Activated CD4-positive, CD25-positive, alpha-beta regulatory T cell (primary cell): ENCODE measurements at regions not wholly inside any gene's neighbourhood (a gene's known extent, or its start where the extent isn't known, plus 50 kb on each side); places are given as distances from the start of the nearest gene placed in this dataset.
"Not testable (repeated sequence)": the region's sequence is repeated elsewhere in the genome, so short reads cannot be mapped to it uniquely, and the experiment has no call there.

Experiments
- DNase-seq, 4 experiments: peaks; one replicate each; lab custom pipeline; 2025; lab: John Stamatoyannopoulos, UW

DNA sequence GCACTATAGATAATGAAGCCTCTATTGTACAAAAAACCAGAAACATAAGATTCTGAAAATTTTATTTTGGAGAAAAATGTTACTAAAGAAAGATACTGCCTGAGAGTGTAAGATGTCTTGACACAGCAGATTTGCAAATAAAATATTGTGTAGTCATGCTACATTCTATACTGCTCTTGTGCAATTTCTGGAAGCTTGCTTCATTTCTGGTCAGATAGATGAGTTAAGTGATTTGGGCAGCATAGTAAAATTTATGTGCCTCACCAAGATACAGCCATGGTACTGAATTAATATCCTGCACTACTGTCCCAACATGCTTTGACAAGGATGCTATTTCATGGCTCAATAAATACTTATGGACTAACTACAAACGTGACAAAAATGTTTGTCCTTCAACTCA is 55.1 kb upstream of the STARD13 start:
- DNase-seq: no peak

DNA sequence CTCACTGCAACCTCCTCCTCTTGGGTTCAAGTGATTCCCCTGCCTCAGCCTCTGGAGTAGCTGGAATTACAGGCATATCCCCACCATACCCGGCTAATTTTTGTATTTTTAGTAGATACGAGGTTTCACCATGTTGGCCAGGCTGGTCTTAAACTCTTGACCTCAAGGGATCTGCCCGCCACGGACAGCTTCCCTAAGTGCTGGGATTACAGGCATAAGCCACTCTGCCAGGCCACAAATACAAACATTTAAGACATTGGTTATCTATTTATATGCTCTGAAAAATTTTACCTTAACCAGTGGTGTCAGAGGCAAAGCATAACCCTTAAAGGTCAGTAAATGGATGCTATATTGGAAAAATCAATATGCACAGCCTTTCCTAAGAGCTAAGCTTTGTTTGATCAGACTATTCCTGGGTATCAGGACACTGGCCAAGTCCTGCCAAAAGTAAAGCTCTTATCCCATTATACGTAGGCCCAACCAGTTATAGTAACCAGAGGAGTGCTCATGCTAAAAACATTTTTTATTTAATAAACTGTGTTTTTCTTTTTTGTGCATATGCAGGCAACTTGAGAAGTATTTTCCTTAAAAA is 56.4 kb upstream of the STARD13 start:
- DNase-seq: no peak

DNA sequence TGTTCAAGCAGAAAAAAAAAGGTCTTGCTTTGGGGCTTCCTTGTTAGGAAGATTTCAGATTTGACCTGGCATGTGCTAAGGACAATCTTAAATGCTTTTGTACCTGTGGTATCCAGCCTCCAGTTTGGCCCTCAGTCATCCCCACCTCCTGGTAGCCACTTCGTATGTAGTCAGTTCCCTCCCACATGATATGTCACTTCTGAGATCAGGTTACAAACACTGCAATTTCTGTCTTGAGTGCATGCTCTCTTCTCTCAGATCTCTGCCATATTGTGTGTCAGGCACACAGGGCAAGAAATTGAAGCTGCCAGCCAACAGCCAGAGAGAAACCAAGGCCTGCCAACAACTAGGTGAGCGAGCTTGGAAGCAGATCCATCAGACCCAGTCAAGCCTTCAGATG is 60.3 kb upstream of the STARD13 start:
- DNase-seq: no peak

DNA sequence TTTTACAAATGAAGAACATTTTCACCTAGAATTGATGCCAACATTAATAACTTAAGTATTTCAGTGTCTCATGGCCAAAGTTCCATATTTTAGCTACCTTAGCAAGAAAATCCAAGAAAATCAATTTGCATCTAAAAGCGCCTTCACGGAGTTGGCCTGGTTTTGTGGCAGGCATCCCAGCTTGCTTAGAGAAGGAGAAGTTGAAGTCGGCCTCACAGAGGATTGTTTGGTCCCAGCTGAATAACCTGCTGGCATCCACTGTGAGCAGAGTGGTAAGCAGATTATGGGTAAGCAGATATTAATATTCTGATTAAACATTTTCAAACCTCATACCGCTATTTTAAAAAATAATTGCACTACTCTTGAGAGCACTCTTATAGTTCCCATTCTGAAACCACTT is 62.3 kb upstream of the STARD13 start:
- no peak for DNase-seq

DNA sequence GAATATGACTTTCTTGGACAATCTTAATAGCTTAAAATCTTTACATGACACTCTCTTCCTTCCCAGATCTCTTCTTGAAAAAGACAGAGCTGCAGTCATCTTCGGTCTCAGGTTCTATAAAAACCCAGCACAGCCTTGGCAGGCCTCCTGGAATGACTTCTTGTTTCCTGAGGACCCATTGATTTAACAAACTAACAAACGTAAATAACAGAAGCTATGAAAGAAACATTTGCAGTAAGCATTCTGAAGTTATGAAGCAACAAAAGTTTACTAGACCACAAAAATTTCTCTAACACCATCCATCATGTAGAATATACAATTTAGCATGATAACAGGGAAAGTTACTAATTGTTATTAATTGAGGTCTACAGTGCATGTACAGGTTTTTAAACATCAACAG is 62.8 kb upstream of the STARD13 start:
- DNase-seq: no peak

DNA sequence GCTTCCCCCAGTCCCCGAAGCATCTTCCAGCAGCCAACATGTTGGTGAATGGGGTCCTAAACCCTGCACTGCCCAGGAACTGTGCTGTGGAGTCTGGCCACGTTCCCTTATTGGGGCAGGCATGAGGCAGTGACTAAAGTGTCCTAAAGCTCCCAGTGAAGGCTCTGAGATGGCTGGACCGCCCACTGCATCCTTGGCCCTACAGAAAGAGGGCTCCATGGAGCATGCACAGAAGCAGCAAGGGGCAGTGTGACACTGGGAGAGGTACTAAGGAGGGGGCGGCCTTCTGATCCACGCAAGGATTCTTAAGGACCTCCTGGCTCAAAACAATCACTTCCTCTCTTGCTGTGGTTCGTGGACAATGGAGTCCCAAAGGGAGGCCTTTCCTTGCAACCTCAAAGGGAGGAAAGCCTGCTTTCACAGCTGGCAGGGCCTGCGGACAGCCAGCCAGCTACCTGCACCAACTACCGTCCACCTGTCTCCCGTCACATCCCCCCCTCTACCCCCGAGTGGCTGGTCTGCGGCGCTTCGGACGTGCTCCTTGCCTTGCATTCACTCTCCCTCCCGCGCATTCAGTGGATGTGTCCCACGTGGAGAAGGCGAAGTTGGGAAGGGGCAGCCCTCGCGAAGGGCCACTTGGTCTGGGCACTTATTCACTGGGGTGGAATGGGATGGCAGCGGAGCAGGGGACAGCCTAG is 63.9 kb upstream of the STARD13 start:
- no peak for DNase-seq

DNA sequence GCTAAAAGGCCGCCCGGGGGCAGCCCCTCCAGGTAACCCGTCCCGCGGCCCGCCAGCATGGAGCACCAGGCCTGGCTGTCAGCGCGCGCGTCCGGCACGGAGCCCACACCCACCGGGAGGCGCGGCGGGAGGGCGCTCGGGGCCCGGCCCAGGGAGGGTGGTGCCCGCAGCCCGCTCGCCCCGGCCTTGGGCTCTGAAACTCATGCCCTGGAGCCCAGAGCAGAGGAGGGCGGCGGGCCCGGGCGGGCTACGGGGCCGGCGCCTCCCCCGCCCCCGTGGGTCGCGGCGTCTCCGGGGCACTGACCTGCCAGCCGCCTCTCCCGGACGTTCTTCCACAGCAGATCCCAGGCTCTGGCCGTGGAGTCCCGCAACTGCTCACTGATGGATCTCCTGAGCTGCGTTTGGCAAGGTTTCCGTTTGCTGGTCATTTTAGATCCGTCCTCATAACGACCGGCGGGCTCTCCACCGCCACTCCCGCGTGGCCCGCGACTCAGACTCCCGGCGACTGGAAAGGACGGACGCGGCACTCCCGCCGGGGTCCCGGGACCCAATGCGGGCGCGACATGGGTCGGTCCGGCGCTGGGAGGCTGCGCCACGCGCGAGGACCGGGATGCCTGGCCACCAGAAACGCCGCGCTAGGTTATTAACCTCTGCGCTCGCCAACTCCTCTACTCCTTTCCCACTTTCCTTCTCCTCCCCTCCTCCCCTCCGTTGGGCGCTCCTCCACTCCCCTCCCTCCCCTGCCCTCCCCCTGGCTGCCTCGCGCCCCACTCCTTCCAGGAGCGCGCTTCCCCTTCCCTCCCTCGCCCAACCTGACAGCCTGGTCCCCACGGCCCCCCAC is 64.7 kb upstream of the STARD13 start:
- DNase-seq: no peak

DNA sequence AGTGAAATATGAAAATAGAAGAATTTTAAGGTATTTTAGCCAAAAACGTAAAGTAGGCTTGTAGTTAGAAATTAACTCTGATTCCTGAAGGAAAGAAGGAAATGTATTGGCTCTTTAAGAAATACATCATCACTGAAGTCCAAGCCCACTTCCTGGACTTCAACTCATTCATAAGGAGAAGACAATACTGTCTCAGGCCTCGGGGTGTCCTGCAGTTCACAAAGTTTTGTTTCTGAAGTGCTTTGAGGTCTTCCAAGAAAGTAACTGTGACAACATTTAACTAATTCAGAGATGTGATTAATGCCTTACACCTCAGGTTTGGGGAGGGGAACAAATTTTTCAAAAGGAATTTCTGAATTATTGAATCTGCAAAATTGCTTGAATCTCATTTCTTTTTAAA is 65.8 kb upstream of the STARD13 start:
- no peak for DNase-seq

DNA sequence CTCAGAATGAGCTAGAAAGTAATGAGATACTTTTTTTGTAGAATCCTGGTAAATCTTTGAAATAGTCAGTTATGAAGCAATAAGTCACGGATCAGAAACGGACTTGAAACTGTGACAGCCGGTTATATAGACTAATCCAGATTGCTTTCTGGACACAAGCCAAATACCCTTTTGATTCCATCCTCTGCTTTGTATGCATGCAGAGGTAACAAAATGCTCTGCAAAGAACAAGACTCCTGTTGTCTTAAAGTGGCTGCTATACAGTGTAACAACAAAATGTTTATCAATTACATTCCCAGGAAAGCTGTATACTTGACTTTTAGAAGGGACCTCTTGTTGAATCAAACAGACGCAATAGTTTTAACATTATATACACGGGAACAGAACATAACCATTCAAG is 66.5 kb upstream of the STARD13 start:
- DNase-seq: no peak

DNA sequence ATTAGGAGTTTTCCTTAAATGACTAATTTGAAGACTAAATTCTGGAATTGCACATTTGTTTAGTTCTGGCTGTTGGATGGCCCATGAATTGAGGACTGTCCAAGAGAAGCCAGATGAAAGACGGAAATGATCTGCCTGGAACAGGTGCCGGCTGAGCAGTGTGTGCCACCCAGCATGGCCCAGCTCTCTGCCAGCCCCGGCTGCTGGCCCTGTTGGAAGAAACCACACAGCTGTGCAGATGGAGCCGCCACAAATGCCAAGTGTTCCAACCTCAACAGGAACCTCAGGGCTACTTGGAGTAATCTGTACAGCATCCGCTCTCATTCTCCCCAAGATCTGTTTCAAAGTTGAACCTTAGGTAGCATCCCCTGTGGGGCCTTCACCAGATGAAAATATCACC is 67.0 kb upstream of the STARD13 start:
- DNase-seq: no peak

DNA sequence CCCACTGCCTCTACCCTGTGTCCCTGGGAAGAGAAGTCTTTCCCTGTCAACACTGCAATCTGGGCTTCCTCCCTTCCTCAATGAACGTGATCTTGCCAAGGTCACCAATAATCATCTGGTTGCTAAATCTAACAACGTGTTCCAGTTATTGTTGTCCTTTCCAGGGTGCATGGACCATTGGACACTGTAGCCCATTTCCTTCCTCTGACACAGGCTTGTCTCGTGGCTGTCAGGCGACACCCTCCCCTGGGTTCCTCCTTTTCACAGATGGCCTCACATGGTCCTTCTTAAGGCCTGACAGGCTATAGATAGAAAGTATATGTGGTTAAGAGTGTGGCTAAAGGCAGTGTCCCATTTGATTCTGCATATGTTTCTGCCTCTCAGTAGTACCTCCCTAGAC is 67.7 kb upstream of the STARD13 start:
- DNase-seq: no peak

DNA sequence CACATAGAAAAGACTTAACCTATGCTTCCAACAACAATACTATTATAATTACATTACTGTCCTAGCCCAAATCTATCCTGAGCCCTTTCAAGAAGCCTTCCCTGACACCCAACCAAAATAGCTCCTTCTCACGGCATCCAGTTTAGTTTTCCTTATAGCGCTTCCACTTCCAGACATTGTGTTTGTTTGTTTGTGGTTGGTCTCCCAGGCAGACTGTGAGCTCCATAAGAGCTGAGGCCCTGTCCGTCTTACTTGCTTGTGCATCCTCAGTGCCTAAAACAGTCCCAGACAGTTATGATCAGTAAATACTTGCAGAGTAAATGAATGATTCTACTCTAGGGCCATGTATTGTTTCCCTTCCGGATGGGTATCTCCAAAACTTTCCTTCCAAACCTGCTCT is 68.1 kb upstream of the STARD13 start:
- no peak for DNase-seq

DNA sequence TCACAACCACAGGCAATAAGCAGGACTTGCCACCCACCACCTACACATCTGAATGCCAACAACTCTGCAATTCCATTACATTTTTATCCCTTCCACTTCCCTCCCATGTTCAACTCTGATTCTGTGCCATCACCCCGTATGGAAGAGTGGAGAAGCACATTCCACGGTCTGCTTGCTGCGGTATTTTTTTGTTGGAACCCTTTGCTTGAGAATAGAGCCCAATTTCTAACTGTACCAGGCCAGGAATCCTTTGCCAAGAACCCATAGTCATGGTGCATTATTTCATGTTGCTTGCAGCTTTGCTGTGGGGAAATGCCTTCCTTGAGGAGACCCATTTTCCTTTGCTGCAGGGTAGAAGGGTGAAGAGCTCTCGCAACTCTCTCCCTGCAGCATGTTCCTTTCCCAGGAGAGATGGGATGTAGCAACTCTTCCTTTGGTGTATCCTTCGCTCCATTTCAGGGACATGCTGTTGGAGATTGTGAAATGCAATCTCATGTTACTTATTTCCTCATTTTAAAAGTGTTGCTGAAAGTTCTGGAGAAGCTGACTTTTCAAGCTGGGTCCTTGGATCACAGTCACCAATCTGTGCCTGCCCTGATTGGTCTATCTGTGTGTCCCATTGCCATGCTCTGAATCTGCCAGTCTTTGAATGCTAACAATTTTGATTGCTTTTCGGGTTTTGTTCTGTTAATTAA is 69.8 kb upstream of the STARD13 start:
- DNase-seq: no peak

DNA sequence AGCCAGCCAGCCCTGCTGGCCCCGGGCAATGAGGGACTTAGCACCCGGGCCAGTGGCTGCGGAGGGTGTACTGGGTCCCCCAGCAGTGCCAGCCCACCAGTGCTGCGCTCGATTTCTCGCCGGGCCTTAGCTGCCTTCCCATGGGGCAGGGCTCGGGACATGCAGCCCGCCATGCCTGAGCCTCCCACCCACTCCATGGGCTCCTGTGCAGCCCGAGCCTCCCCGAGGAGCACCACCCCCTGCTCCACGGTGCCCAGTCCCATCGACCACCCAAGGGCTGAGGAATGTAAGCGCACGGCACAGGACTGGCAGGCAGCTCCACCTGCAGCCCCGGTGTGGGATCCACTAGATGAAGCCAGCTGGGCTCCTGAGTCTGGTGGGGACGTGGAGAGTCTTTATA is 72.5 kb upstream of the STARD13 start:
- DNase-seq: not testable (repeated sequence)

DNA sequence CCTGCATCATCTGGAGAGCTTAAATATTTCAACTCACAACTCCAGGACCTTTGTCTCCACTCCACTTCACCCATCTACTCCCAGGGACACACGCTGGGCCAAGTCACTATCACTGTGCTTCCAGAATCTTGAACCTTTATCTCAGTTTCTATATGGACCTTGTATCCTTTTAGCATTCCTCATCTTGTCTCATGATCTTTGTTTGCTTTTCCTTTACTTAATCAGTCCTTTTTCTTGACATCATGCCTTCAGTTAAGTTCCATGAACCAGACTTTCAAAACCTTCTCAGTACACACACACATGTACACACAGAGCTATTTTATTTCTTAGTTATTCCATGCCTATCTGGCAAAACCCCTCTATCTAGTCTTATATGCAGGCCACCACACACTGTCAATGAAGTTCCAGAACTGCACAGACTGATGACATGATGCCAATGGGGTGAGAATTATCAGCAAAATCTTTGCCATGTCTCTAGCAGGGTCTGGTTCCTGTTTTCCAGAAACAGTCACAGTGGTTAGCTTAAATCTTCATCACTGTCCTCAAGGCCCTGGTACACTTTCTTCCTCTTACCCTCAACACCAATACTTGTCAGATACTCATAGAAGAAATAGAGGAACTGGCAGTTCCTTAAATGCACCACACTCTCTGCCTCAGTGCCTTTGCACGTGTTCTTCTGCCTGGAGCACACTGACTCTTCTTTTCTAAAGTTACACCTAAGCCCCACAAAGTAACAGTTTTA is 77.6 kb upstream of the STARD13 start:
- DNase-seq: no peak

DNA sequence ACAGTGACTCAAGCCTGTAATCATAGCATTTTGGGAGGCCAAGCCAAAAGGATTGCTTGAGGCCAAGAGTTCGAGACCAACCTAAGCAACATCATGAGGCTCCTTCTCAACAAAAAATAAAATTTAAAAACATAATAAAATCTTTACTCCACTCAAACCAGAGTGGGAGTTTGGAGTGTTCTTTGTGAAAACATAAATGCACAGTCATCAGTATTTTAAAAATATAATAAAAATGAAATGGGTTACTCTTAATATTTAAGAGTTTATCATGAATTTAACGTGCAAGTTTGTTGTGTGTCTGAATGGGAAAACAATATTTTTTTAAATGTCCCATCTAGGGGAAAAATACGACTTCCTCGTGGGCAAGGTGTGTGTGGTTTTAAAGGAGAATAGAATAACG is 78.6 kb upstream of the STARD13 start:
- no peak for DNase-seq

DNA sequence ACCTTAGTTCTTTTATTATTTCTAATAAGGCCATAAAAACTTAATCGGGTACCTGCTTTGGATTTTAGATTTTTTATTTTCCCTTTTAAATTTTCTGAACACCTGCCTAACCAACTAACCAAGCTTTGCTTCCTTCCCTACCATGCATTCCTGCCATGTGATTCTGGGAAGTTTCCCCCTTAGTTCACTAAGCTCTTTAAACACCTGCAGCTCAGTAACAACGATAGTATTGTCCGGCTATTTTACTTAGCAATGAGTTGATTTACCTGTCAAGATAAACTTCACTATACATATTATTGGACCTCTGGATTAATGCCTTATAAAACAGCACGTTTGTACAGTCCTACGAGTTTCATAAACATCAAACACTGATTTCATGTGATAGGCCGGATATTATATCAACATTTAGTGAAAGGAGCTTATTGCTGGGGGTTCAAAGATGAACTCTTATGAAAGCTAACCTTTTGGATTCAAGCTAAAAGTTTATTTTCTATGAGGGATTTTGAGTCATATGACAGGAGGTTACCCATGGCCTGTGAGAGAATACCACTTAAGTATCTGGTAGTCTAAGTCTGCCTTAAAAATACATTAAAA is 81.0 kb upstream of the STARD13 start:
- DNase-seq: no peak

DNA sequence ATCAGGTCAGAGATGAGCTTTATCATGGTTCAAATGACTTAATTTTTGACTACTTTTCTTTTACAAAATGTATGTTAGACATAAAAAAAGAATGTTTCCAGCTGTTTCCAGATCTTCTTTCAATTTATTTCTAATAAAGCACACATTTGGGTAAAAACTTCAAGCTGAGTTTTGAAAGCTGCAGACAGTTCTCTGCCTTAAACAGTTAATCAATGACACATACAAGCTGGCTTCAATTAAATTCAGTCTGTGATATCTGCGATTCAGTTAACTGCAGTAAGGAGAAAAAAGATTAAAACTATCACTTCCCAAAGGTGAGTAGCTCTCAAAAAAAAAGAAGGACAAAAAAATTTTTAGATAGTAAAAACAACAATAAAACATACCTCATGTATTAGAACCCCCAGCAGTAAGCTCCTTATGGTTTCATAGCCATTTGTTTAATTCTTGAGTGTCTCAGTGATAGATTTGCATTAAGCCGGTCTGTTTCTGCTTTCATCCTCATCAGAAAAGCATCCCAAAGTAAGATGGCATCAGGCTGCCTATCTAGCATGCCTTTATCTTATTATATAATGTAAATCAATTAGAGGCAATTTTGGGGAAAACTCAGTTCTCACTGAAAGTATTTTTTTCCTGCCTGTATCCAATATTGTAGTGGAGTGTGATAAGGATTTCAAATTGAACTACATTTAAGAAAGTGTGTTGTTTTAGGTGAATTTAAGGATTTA is 81.8 kb upstream of the STARD13 start:
- no peak for DNase-seq

DNA sequence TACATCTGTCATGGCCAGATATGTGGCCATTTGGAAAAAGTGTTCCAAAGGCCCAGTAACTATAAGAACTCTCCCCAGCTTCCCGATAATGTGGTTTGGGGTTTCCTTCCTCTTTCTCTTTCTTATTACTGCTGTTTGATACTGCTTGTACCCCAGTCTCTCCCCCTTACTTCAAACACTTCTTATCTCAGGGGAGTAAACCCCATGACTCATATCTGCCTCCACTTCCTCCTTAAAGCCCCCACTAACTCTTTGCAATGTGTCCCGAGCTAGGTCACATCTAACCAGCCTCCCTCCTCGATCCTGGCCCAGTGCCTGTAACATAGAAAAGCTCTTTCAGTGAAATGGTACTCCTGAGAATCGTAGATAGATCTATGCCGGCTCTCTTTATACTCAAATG is 82.4 kb upstream of the STARD13 start:
- no peak for DNase-seq

DNA sequence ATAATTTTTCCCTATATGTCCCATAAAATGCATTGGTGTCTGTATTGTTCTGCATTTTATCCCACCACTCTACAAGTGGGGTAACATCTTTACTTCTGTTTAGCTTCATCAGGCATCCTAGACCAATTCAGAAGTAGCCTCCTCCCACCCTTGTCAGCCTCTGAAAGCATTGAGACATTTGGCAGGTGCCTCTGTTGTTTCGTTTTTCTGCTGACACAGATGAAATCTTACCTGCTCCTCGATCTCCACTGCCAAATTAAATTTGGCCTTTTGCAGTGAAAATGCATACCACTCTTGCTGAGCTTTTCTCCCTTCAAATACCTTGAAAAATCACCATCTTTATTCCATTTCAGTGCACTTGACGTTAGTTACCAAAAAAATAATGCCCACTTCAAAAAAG is 83.5 kb upstream of the STARD13 start:
- no peak for DNase-seq
